ENCODE measurements at regions not wholly inside any gene's neighbourhood (a gene's known extent, or its start where the extent isn't known, plus 50 kb on each side); places are given as distances from the start of the nearest gene placed in this dataset.

GRCh38 chr10:130967784-130968183 lies 343.7 kb downstream of the TCERG1L start:
- Histone ChIP-seq H3K27me3 (no peaks in the 10 kb centered on the region), H3K27ac (no peak overlapping the region), H3K36me3 (no peaks in the 10 kb centered on the region), H3K4me3 (no peak overlapping the region), H3K4me1 (no peaks in the 10 kb centered on the region), H3K9me3 (peaks cover 0 to 6% (median 0%) of the 10 kb centered on the region in 4 donors)
- 62 to 64% methylated on average over 3 of the region's 3 CpGs for WGBS, 2 donors
- DNase-seq (ENCODE audit: low spot score in 2 of 2), result no peak
- TF ChIP-seq POLR2A (IDR thresholded peaks at IDR 0.05), result no peak
- no peak for TF ChIP-seq CTCF (IDR thresholded peaks at IDR 0.05)
- TF ChIP-seq EP300 (IDR thresholded peaks at IDR 0.05), result no peak

GRCh38 chr10:130968511-130968910 lies 343.0 kb downstream of the TCERG1L start:
- no peak for TF ChIP-seq POLR2A (IDR thresholded peaks at IDR 0.05)
- no peaks in the 10 kb centered on the region for H3K36me3 ChIP-seq
- no peaks in the 10 kb centered on the region for H3K4me1 ChIP-seq
- H3K4me3 ChIP-seq, result no peak overlapping the region
- 86 to 96% methylated on average over 3 of the region's 3 CpGs for WGBS, 2 donors
- H3K9me3 ChIP-seq, result peaks cover 0 to 11% (median 0%) of the 10 kb centered on the region in 4 donors
- H3K27me3 ChIP-seq, result no peaks in the 10 kb centered on the region
- no peak overlapping the region for H3K27ac ChIP-seq
- DNase-seq (ENCODE audit: low spot score in 2 of 2), result no peak

GRCh38 chr10:130968964-130969363 lies 342.6 kb downstream of the TCERG1L start:
- DNase-seq (ENCODE audit: low spot score in 2 of 2), result no peak
- no peak for TF ChIP-seq CTCF (IDR thresholded peaks at IDR 0.05)
- WGBS, 2 donors, result 70 to 78% methylated on average over 2 of the region's 2 CpGs
- Histone ChIP-seq H3K9me3 (peaks cover 0 to 11% (median 0%) of the 10 kb centered on the region in 4 donors), H3K36me3 (no peaks in the 10 kb centered on the region), H3K4me1 (no peaks in the 10 kb centered on the region), H3K27ac (no peak overlapping the region), H3K27me3 (no peaks in the 10 kb centered on the region), H3K4me3 (no peak overlapping the region)

GRCh38 chr10:130969700-130970099 lies 341.8 kb downstream of the TCERG1L start:
- peaks cover 0 to 11% (median 0%) of the 10 kb centered on the region in 4 donors for H3K9me3 ChIP-seq
- no peak for DNase-seq (ENCODE audit: low spot score in 2 of 2)
- H3K27me3 ChIP-seq, result no peaks in the 10 kb centered on the region
- 85 to 86% methylated on average over 15 of the region's 15 CpGs for WGBS, 2 donors
- H3K27ac ChIP-seq, result no peak overlapping the region
- TF ChIP-seq POLR2A (IDR thresholded peaks at IDR 0.05), result no peak
- no peak for TF ChIP-seq CTCF (IDR thresholded peaks at IDR 0.05)
- TF ChIP-seq EP300 (IDR thresholded peaks at IDR 0.05), result no peak
- no peaks in the 10 kb centered on the region for H3K36me3 ChIP-seq
- no peaks in the 10 kb centered on the region for H3K4me1 ChIP-seq
- H3K4me3 ChIP-seq, result no peak overlapping the region

- no peaks in the 10 kb centered on the region for H3K4me1 ChIP-seq
- no peak for TF ChIP-seq EP300 (IDR thresholded peaks at IDR 0.05)
- no peak for TF ChIP-seq CTCF (IDR thresholded peaks at IDR 0.05)
- no peak for TF ChIP-seq POLR2A (IDR thresholded peaks at IDR 0.05)
- no peak for DNase-seq (ENCODE audit: low spot score in 2 of 2)
- H3K27me3 ChIP-seq, result no peaks in the 10 kb centered on the region
- H3K27ac ChIP-seq, result no peak overlapping the region
- 78 to 86% methylated on average over 10 of the region's 10 CpGs for WGBS, 2 donors
- H3K9me3 ChIP-seq, result peaks cover 0 to 11% (median 0%) of the 10 kb centered on the region in 4 donors
- no peaks in the 10 kb centered on the region for H3K36me3 ChIP-seq
- H3K4me3 ChIP-seq, result no peak overlapping the region
Observed at GRCh38 chr10:130970341-130971122, 341.0 kb downstream of the TCERG1L start.
